ENCODE measurements at regions not wholly inside any gene's neighbourhood (a gene's known extent, or its start where the extent isn't known, plus 50 kb on each side); places are given as distances from the start of the nearest gene placed in this dataset.

- no peak for TF ChIP-seq CTCF (IDR thresholded peaks at IDR 0.05)
These were observed 520.0 kb downstream of the SLC4A3 start for GRCh38 chr2:220147161-220148038.

GRCh38 chr2:220148471-220149248 is 521.2 kb downstream of the SLC4A3 start:
- POLR2A ChIA-PET: no interaction called here
- CTCF ChIA-PET: no interaction called here
- ATAC-seq (ENCODE audit: poor library complexity): no peak

More at GRCh38 chr2:220147161-220148038, 520.0 kb downstream of the SLC4A3 start:
- no peak for ATAC-seq (ENCODE audit: poor library complexity)
- Mint-ChIP-seq H3K36me3 (ENCODE audit: low read depth) (no peaks in the 10 kb centered on the region), H3K4me1 (ENCODE audit: low read depth) (no peaks in the 10 kb centered on the region), H3K27me3 (no peaks in the 10 kb centered on the region), H3K4me3 (no peak overlapping the region), H3K9me3 (peaks cover 8% of the 10 kb centered on the region), H3K27ac (no peak overlapping the region)
- H3K4me1 ChIP-seq (ENCODE audit: insufficient read depth, low read length): no peaks in the 10 kb centered on the region
- H3K36me3 ChIP-seq (ENCODE audit: insufficient read depth, low read length): no peaks in the 10 kb centered on the region
- ChIA-PET POLR2A (no interaction called here), CTCF (no interaction called here)
- H3K27me3 ChIP-seq (ENCODE audit: control insufficient read depth in 1 of 2, insufficient read depth in 2 of 2, low read length in 2 of 2): no peaks in the 10 kb centered on the region
- H3K27ac ChIP-seq (ENCODE audit: low read depth in 1 of 2, low read length in 2 of 2): no peak overlapping the region
- H3K4me3 ChIP-seq (ENCODE audit: low read length): no peak overlapping the region
- DNase-seq: no peak
- H3K9me3 ChIP-seq (ENCODE audit: control insufficient read depth in 1 of 2, insufficient read depth in 1 of 2, low read length in 2 of 2): no peaks in the 10 kb centered on the region
- intact Hi-C loops (cut with DNase I, micrococcal nuclease): no loop called here

GRCh38 chr2:220151341-220151740 is 523.9 kb downstream of the SLC4A3 start:
- H3K36me3 Mint-ChIP-seq (ENCODE audit: low read depth): no peaks in the 10 kb centered on the region
- ChIA-PET POLR2A (no interaction called here), CTCF (no interaction called here)
- no peak overlapping the region for H3K4me3 ChIP-seq (ENCODE audit: low read length)
- H3K27ac Mint-ChIP-seq: no peak overlapping the region
- no peak overlapping the region for H3K27ac ChIP-seq (ENCODE audit: low read depth in 1 of 2, low read length in 2 of 2)
- DNase-seq (no peak), ATAC-seq (ENCODE audit: poor library complexity) (no peak)
- TF ChIP-seq CTCF (IDR thresholded peaks at IDR 0.05): no peak
- no peaks in the 10 kb centered on the region for H3K4me1 Mint-ChIP-seq (ENCODE audit: low read depth)
- H3K4me3 Mint-ChIP-seq: no peak overlapping the region
- no peaks in the 10 kb centered on the region for H3K9me3 ChIP-seq (ENCODE audit: control insufficient read depth in 1 of 2, insufficient read depth in 1 of 2, low read length in 2 of 2)
- no peaks in the 10 kb centered on the region for H3K36me3 ChIP-seq (ENCODE audit: insufficient read depth, low read length)
- H3K9me3 Mint-ChIP-seq: peaks cover 2% of the 10 kb centered on the region
- H3K4me1 ChIP-seq (ENCODE audit: insufficient read depth, low read length): no peaks in the 10 kb centered on the region
- intact Hi-C loops (cut with DNase I, micrococcal nuclease): no loop called here
- H3K27me3 ChIP-seq (ENCODE audit: control insufficient read depth in 1 of 2, insufficient read depth in 2 of 2, low read length in 2 of 2): no peaks in the 10 kb centered on the region
- H3K27me3 Mint-ChIP-seq: no peaks in the 10 kb centered on the region

More at GRCh38 chr2:220148471-220149248, 521.2 kb downstream of the SLC4A3 start:
- Mint-ChIP-seq H3K27ac (no peak overlapping the region), H3K27me3 (no peaks in the 10 kb centered on the region), H3K4me1 (ENCODE audit: low read depth) (no peaks in the 10 kb centered on the region), H3K9me3 (peaks cover 5% of the 10 kb centered on the region), H3K36me3 (ENCODE audit: low read depth) (no peaks in the 10 kb centered on the region), H3K4me3 (no peak overlapping the region)
- Histone ChIP-seq H3K4me3 (ENCODE audit: low read length) (no peak overlapping the region), H3K27ac (ENCODE audit: low read depth in 1 of 2, low read length in 2 of 2) (no peak overlapping the region), H3K27me3 (ENCODE audit: control insufficient read depth in 1 of 2, insufficient read depth in 2 of 2, low read length in 2 of 2) (no peaks in the 10 kb centered on the region), H3K36me3 (ENCODE audit: insufficient read depth, low read length) (no peaks in the 10 kb centered on the region), H3K9me3 (ENCODE audit: control insufficient read depth in 1 of 2, insufficient read depth in 1 of 2, low read length in 2 of 2) (no peaks in the 10 kb centered on the region), H3K4me1 (ENCODE audit: insufficient read depth, low read length) (no peaks in the 10 kb centered on the region)
- TF ChIP-seq CTCF (IDR thresholded peaks at IDR 0.05): no peak
- no peak for DNase-seq
- intact Hi-C loops (cut with DNase I, micrococcal nuclease): no loop called here
